IPS-15b (cell line): ENCODE measurements at regions not wholly inside any gene's neighbourhood (a gene's known extent, or its start where the extent isn't known, plus 50 kb on each side); places are given as distances from the start of the nearest gene placed in this dataset.
"Not testable (repeated sequence)": the region's sequence is repeated elsewhere in the genome, so short reads cannot be mapped to it uniquely, and the experiment has no call there.

Experiments
- H3K27me3 ChIP-seq: one replicate; pipeline ENCODE4 v1.6.1; 2013; ENCODE audit warnings: low read length; ENCODE audit not compliant: control insufficient read depth, insufficient read depth
- H3K36me3 ChIP-seq: one replicate; pipeline ENCODE4 v1.6.1; 2013; ENCODE audit warnings: low read length; ENCODE audit not compliant: control insufficient read depth, insufficient read depth
- H3K4me1 ChIP-seq: one replicate; pipeline ENCODE4 v1.6.1; 2013; ENCODE audit warnings: mild to moderate bottlenecking, low read length; ENCODE audit not compliant: control insufficient read depth, insufficient read depth
- H3K4me3 ChIP-seq: one replicate; pipeline ENCODE4 v1.5.1; 2013; ENCODE audit warnings: low read depth, low read length
- H3K9ac ChIP-seq: one replicate; pipeline ENCODE4 v1.6.1; 2013; ENCODE audit warnings: low read depth, mild to moderate bottlenecking, low read length
- H3K9me3 ChIP-seq: one replicate; pipeline ENCODE4 v1.6.1; 2013; ENCODE audit warnings: mild to moderate bottlenecking, low read length; ENCODE audit not compliant: control insufficient read depth, insufficient read depth

GRCh38 chr7:124099585-124099984, 66.7 kb upstream of the TMEM229A start:
- not testable (repeated sequence) for H3K4me3 ChIP-seq, H3K27me3 ChIP-seq, H3K9me3 ChIP-seq, H3K9ac ChIP-seq, H3K36me3 ChIP-seq, H3K4me1 ChIP-seq

DNA sequence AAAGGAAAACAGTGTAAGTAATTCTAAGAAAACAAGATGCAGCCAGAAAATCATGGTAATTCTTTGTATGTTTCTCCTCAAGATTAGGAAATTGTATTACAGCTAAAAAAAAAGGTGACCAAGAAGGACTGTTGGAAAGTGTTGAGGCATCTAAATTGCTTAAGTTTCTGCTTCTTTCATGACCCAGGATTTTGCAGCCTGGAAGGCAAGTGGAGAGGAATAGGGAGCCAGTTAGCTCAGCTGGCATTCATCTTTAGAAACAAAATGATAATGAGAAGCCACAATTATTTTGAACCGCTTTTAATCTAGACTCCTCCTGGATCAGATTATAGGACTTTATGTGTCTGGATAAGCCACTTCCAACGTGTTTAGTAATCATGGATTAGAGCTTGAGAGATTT, 56.8 kb upstream of the TMEM229A start:
- Histone ChIP-seq H3K9ac (no peak overlapping the region), H3K36me3 (no peaks in the 10 kb centered on the region), H3K4me3 (no peak overlapping the region), H3K4me1 (no peaks in the 10 kb centered on the region), H3K9me3 (no peaks in the 10 kb centered on the region), H3K27me3 (no peaks in the 10 kb centered on the region)

DNA sequence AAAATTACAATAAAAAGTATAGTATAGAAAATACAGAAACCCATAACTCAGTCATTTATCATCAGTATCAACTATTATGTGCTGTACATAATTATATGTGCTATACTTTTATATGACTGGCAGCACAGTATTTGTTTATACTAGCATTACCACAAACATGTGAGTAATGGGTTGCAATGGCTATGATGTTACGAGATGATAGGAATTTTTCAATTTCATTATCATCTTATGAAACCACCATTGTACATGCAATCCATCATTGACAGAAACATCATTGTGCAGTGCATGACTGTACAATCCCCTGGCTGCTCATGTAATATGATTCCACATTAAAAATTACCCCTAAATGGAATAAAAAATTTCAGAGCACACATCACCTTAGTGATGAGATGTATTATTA, 55.7 kb upstream of the TMEM229A start:
- Histone ChIP-seq H3K27me3 (no peaks in the 10 kb centered on the region), H3K9ac (no peak overlapping the region), H3K4me1 (no peaks in the 10 kb centered on the region), H3K9me3 (no peaks in the 10 kb centered on the region), H3K36me3 (no peaks in the 10 kb centered on the region), H3K4me3 (no peak overlapping the region)

DNA sequence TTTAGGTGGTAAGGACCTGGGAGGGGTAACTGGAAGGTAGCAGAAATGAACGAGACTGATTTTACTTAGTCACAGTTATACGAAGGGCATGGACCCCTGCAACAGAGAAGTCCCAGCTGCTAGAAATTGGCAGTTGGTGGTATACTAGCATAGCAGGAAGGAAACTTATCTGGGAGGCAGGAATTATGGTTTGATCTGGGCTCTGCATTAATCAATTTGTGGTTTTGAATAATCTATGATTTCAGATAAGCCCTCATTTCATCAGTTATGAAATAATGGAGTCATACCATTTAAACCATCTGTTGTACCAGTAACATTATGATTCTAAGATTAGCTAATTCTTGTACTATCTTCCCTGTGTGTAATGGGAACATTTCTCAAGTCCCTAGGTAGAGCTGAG, 54.0 kb upstream of the TMEM229A start:
- no peaks in the 10 kb centered on the region for H3K9me3 ChIP-seq
- no peaks in the 10 kb centered on the region for H3K4me1 ChIP-seq
- H3K36me3 ChIP-seq = no peaks in the 10 kb centered on the region
- no peaks in the 10 kb centered on the region for H3K27me3 ChIP-seq
- H3K9ac ChIP-seq = no peak overlapping the region
- H3K4me3 ChIP-seq = no peak overlapping the region

GRCh38 chr7:124085179-124085578, 52.3 kb upstream of the TMEM229A start:
- no peak overlapping the region for H3K4me3 ChIP-seq
- no peak overlapping the region for H3K9ac ChIP-seq
- no peaks in the 10 kb centered on the region for H3K9me3 ChIP-seq
- no peaks in the 10 kb centered on the region for H3K36me3 ChIP-seq
- H3K27me3 ChIP-seq = no peaks in the 10 kb centered on the region
- no peaks in the 10 kb centered on the region for H3K4me1 ChIP-seq

GRCh38 chr7:124084024-124084423, 51.2 kb upstream of the TMEM229A start:
- no peaks in the 10 kb centered on the region for H3K36me3 ChIP-seq
- no peak overlapping the region for H3K9ac ChIP-seq
- no peaks in the 10 kb centered on the region for H3K27me3 ChIP-seq
- no peak overlapping the region for H3K4me3 ChIP-seq
- H3K4me1 ChIP-seq = no peaks in the 10 kb centered on the region
- H3K9me3 ChIP-seq = no peaks in the 10 kb centered on the region
